HepG2 (cell line): ENCODE measurements at regions not wholly inside any gene's neighbourhood (a gene's known extent, or its start where the extent isn't known, plus 50 kb on each side); places are given as distances from the start of the nearest gene placed in this dataset.

Experiments used
- ATAC-seq: fragments of 200-7000 bp; cut with Tn5 transposase; 3 replicates; pipeline ENCODE4 v1.9.1; 2020; ENCODE audit warnings: mild to moderate bottlenecking, moderate library complexity
- BruUV-seq: library from RNA; stranded (reverse); fragments of 400-500 nt; replicated peaks from 2 replicates; lab custom pipeline; 2021; lab: Mats Ljungman, UMichigan
- CTCF ChIA-PET: fragments of 300-600 bp; formaldehyde crosslinking; extraction: SDS; loops from one replicate; lab custom pipeline; 2021; ENCODE audit warnings: low total read pairs, inconsistent platforms, low intra/inter-chr PET ratio; lab: Yijun Ruan, JAX
- POLR2A ChIA-PET: fragments of 350-600 bp; sonication (Branson Sonifier 250); formaldehyde crosslinking; loops from one replicate; lab custom pipeline; 2020; ENCODE audit warnings: antibody characterized with exemption, inconsistent platforms; lab: Yijun Ruan, JAX
- DNase-seq: peaks from one replicate; pipeline ENCODE4 v3.0.0-alpha.2; 2015; ENCODE audit warnings: low spot score
- FAIRE-seq: peaks from 3 replicates; lab custom pipeline; 2011; peaks lifted over from hg19 to GRCh38; lab: Jason Lieb, UNC
- H2AFZ ChIP-seq: one replicate; pipeline ENCODE4 v1.6.1; 2011; ENCODE audit warnings: low read length, inconsistent platforms
- H3K27ac ChIP-seq: fragments of 300-600 bp; 3 replicates; pipeline ENCODE4 v1.8.0; 2011; ENCODE audit warnings: mixed run types, mild to moderate bottlenecking, mixed read lengths, low read length, inconsistent platforms; ENCODE audit not compliant: insufficient read depth; ENCODE audit errors: extremely low read length
- H3K27me3 ChIP-seq, 2 experiments: fragments of 200-600 bp in 1 of 2; 2 replicates in 1 of 2; 3 replicates in 1 of 2; pipeline versions ENCODE4 v1.6.0 to v1.8.0; 2011; ENCODE audit warnings: low read length in 2 of 2, mild to moderate bottlenecking in 2 of 2, moderate library complexity in 2 of 2, inconsistent platforms in 1 of 2; ENCODE audit not compliant: insufficient read depth in 2 of 2, control insufficient read depth in 1 of 2
- H3K36me3 ChIP-seq, 2 experiments: fragments of 200-600 bp in 1 of 2; replicated peaks in 1 of 2; 2 replicates in 1 of 2; 3 replicates in 1 of 2; pipeline versions ENCODE4 v1.5.1 to v1.8.0; 2011; ENCODE audit warnings: low read length in 2 of 2, inconsistent platforms in 1 of 2; ENCODE audit not compliant: insufficient read depth in 2 of 2, control insufficient read depth in 1 of 2
- H3K4me1 ChIP-seq: 2 replicates; pipeline ENCODE4 v1.5.1; 2012; ENCODE audit warnings: low read length, inconsistent platforms; ENCODE audit not compliant: insufficient read depth
- H3K4me2 ChIP-seq: 2 replicates; pipeline ENCODE4 v1.6.0; 2011; ENCODE audit warnings: low read depth, low read length, inconsistent platforms
- H3K4me3 ChIP-seq, 3 experiments: fragments of 200-600 bp in 1 of 3; sonication (generic), shearing (Covaris generic) in 1 of 3; replicated peaks in 1 of 3; 2 replicates each; pipeline ENCODE4 v1.5.1; 2011 to 2016; ENCODE audit warnings: low read length in 3 of 3, inconsistent platforms in 2 of 3, low read depth in 2 of 3, mild to moderate bottlenecking in 2 of 3, control low read depth in 1 of 3, mixed read lengths in 1 of 3; ENCODE audit not compliant: insufficient read depth in 1 of 3
- H3K79me2 ChIP-seq: one replicate; pipeline ENCODE4 v1.6.1; 2011; ENCODE audit warnings: low read length, inconsistent platforms; ENCODE audit not compliant: insufficient read depth
- H3K9ac ChIP-seq: 2 replicates; pipeline ENCODE4 v1.6.0; 2011; ENCODE audit warnings: mild to moderate bottlenecking, low read depth, low read length, inconsistent platforms; ENCODE audit not compliant: insufficient read depth
- H3K9me3 ChIP-seq: 2 replicates; pipeline ENCODE4 v1.5.1; 2012; ENCODE audit warnings: mild to moderate bottlenecking, low read length
- H4K20me1 ChIP-seq: 2 replicates; pipeline ENCODE4 v1.6.0; 2011; ENCODE audit warnings: inconsistent platforms, mild to moderate bottlenecking, low read length, moderate library complexity; ENCODE audit not compliant: insufficient read depth
- ATF7 ChIP-seq, 2 experiments: fragments of 450-650 bp in 1 of 2; sonication (generic) in 1 of 2; formaldehyde crosslinking in 1 of 2; IDR thresholded peaks; 2 replicates each; pipeline versions ENCODE4 v1.4.0 to v1.6.1; 2016 to 2020; ENCODE audit warnings: antibody characterized with exemption in 1 of 2, mild to moderate bottlenecking in 1 of 2, missing genetic modification reagents in 1 of 2
- NFIB ChIP-seq: sonication (generic); formaldehyde crosslinking; IDR thresholded peaks from 2 replicates; pipeline ENCODE4 v1.9.0; 2021; ENCODE audit warnings: missing genetic modification reagents, mild to moderate bottlenecking, borderline replicate concordance
- SMAD9 ChIP-seq: sonication (generic); formaldehyde crosslinking; IDR thresholded peaks from 2 replicates; pipeline ENCODE4 v1.5.1; 2020; ENCODE audit warnings: mild to moderate bottlenecking, missing genetic modification reagents
- TP53 ChIP-seq: sonication (generic); formaldehyde crosslinking; conservative IDR thresholded peaks from 2 replicates; pipeline ENCODE4 v1.4.0; 2020; ENCODE audit warnings: missing genetic modification reagents
- ZNF460 ChIP-seq: sonication (generic); formaldehyde crosslinking; IDR thresholded peaks from 2 replicates; pipeline ENCODE4 v1.5.1; 2020; ENCODE audit warnings: missing genetic modification reagents, mild to moderate bottlenecking, borderline replicate concordance
- ZNF776 ChIP-seq: sonication (generic); formaldehyde crosslinking; IDR thresholded peaks from 2 replicates; pipeline ENCODE4 v1.4.0; 2020; ENCODE audit warnings: mild to moderate bottlenecking, missing genetic modification reagents
- WGBS: methylation state at CpG from one replicate; pipeline ENCODE4 v1.1.6; 2017; ENCODE audit warnings: low lambda C conversion rate; 5-methylcytosine and 5-hydroxymethylcytosine counted together
- in situ Hi-C: cut with HindIII; loops from 2 replicates; pipeline ENCODE4 v1.10.0; 2017; ENCODE audit warnings: low pct_unique_long_range_greater_than_20kb; ENCODE audit not compliant: extremely low pct_ligation_motif_present
- intact Hi-C: fragments of 100-400 bp; cut with micrococcal nuclease; formaldehyde crosslinking; loops from one replicate; pipeline ENCODE4 v1.10.0; 2022; ENCODE audit not compliant: unreplicated experiment
- TF ChIP-seq, protein P1 (sequence below): sonication (generic); formaldehyde crosslinking; IDR thresholded peaks from 2 replicates; pipeline ENCODE4 v1.5.1; 2020; ENCODE audit warnings: missing genetic modification reagents, mild to moderate bottlenecking, borderline replicate concordance
- TF ChIP-seq, protein P2 (sequence below): sonication (generic); formaldehyde crosslinking; IDR thresholded peaks from 2 replicates; pipeline ENCODE4 v1.8.0; 2022; ENCODE audit warnings: missing genetic modification reagents, low read depth, mild to moderate bottlenecking, borderline replicate concordance

DNA sequence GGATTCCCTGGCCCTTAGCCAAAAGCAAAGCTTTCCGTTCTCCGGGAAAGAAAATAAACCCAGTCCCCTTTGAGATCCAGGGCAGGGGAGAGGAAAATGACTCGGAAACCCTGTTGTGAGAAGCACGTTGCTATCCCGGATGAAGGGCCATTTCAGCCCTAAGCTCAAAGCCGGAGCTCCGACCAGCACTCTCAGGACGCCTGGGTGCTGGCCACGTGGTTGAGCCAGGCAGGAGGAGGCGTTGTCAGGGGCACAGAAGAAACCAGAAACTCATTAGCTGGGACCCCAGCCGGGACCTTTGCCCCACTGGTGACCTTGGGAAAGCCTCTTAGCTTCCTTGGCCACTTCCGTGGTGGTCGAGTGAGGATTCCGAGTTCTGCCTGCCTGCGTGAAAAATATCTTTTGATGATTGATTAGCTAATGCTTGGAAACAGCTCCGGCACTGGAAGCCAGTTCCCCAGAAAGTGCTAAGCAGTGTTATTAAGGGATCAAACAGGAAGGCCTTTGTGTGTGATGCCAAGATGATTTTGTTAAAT is 57.6 kb upstream of the FZD10 start:
- no peak overlapping the region for H2AFZ ChIP-seq
- BruUV-seq: no TSS peak
- no peaks in the 10 kb centered on the region for H3K9me3 ChIP-seq
- ATAC-seq (no peak), DNase-seq (no peak), FAIRE-seq (no peak)
- H3K4me1 ChIP-seq: no peaks in the 10 kb centered on the region
- peaks cover 4 to 39% of the 10 kb centered on the region in 2 experiments; a peak in 4 of 5 replicates for H3K27me3 ChIP-seq
- ChIA-PET CTCF (no interaction called here), POLR2A (no interaction called here)
- intact Hi-C loops: no loop called here
- no peak overlapping the region for H3K27ac ChIP-seq
- 21% methylated on average over 12 of the region's 16 CpGs for WGBS
- H3K79me2 ChIP-seq: no peaks in the 10 kb centered on the region
- H3K9ac ChIP-seq: no peak overlapping the region
- in situ Hi-C loops: no loop called here
- H3K4me3 ChIP-seq: no peak overlapping the region
- H3K36me3 ChIP-seq: no peaks in the 10 kb centered on the region
- H3K4me2 ChIP-seq: no peak overlapping the region
- H4K20me1 ChIP-seq: no peaks in the 10 kb centered on the region
- no peak for TF ChIP-seq SMAD9
- no peak for TF ChIP-seq ZNF776 (CRISPR knock-in tag)
- TF ChIP-seq, protein P1, sequence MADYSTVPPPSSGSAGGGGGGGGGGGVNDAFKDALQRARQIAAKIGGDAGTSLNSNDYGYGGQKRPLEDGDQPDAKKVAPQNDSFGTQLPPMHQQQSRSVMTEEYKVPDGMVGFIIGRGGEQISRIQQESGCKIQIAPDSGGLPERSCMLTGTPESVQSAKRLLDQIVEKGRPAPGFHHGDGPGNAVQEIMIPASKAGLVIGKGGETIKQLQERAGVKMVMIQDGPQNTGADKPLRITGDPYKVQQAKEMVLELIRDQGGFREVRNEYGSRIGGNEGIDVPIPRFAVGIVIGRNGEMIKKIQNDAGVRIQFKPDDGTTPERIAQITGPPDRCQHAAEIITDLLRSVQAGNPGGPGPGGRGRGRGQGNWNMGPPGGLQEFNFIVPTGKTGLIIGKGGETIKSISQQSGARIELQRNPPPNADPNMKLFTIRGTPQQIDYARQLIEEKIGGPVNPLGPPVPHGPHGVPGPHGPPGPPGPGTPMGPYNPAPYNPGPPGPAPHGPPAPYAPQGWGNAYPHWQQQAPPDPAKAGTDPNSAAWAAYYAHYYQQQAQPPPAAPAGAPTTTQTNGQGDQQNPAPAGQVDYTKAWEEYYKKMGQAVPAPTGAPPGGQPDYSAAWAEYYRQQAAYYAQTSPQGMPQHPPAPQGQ (CRISPR knock-in tag): no peak

DNA sequence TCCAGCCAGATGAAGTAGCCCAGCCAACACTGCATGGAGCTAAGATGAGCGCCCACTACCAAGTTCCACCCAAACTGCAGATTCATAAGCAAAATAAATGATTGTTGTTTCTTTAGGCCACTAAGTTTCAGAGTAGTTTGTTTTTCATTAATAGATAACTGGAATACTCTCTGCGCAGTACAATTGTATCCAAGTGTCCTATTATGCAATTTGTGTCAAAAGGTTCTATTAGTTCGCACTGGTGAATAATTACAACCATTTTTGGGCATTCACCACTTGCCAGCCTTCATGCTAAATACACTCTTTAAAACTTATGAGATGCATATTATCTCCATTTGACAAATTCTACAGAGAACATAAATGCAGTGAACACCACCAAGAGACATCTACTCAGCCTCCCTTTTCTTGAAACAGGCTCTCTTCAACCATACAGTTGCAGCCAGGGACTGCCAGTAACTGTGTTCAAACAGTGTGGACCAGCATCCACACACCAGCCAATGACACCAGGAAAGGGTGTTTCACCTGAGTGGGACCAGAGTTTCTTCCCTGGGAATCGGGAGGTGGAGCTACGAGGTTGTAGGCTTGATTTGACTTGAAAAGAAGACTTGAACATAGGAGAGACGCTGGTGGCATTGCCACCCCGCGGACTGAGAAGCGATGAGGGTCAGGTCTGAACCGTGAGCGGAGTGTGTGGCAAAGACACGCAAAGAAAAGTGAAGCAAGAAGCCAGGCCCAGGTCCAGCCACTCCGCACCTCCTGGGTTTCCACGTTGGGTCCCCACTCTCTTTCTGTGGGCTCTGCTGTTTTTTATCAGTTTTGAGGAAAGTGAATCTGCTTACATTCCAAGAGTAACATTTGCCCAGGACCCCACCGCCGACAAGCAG is 53.0 kb upstream of the FZD10 start:
- ChIA-PET CTCF (no interaction called here), POLR2A (no interaction called here)
- in situ Hi-C loops: no loop called here
- 12% methylated on average over 15 of the region's 16 CpGs for WGBS
- Histone ChIP-seq H3K79me2 (no peaks in the 10 kb centered on the region), H3K9ac (no peak overlapping the region), H3K27me3 (peaks cover 6 to 57% of the 10 kb centered on the region in 2 experiments; a peak in 3 of 5 replicates), H4K20me1 (no peaks in the 10 kb centered on the region), H3K36me3 (no peaks in the 10 kb centered on the region), H3K9me3 (no peaks in the 10 kb centered on the region), H2AFZ (no peak overlapping the region), H3K4me1 (no peaks in the 10 kb centered on the region), H3K4me2 (no peak overlapping the region), H3K4me3 (no peak overlapping the region), H3K27ac (no peak overlapping the region)
- no peak for DNase-seq
- ATAC-seq: no peak
- TF ChIP-seq ATF7 (IDR thresholded peaks at IDR 0.05): no peak
- TF ChIP-seq ATF7 (CRISPR knock-in tag; IDR thresholded peaks at IDR 0.05): no peak
- TF ChIP-seq, protein P2, sequence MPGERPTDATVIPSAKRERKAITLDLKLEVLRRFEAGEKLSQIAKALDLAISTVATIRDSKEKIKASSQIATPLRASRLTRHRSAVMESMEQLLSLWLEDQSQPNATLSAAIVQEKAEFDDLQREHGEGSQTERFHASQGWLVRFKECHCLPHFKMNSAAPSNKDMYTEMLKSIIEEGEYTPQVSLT (CRISPR knock-in tag): no peak
- no peak for TF ChIP-seq ZNF460
- no peak for TF ChIP-seq NFIB (CRISPR knock-in tag)
- TF ChIP-seq TP53 (CRISPR knock-in tag): no peak
- intact Hi-C loops: no loop called here
- no TSS peak for BruUV-seq
- no peak for FAIRE-seq
